Right atrium auricular region (tissue), 2 donors: ENCODE measurements at regions not wholly inside any gene's neighbourhood (a gene's known extent, or its start where the extent isn't known, plus 50 kb on each side); places are given as distances from the start of the nearest gene placed in this dataset.

Experiments used
- DNase-seq: peaks from one replicate; pipeline ENCODE4 v3.0.0-alpha.2; 2019; ENCODE audit warnings: low spot score
- H3K27ac ChIP-seq, 2 donors: fragments of 200-600 bp; sonication (generic); 1 replicate in 1 of 2; 2 replicates in 1 of 2; pipeline ENCODE4 v1.5.1; 2016 to 2019
- H3K27me3 ChIP-seq, 2 donors: fragments of 200-600 bp; sonication (generic); one replicate each; pipeline versions ENCODE4 v1.5.1 to v1.6.0; 2017 to 2019
- H3K36me3 ChIP-seq: fragments of 200-600 bp; sonication (generic); one replicate; pipeline ENCODE4 v1.5.1; 2016
- H3K4me1 ChIP-seq, 2 donors: fragments of 200-600 bp; sonication (generic); one replicate each; pipeline versions ENCODE4 v1.5.1 to v1.6.0; 2017 to 2019
- H3K4me3 ChIP-seq, 2 donors: fragments of 200-600 bp; sonication (generic); 1 replicate in 1 of 2; 2 replicates in 1 of 2; pipeline ENCODE4 v1.5.1; 2017 to 2019; ENCODE audit warnings: mild to moderate bottlenecking in 1 of 2, moderate library complexity in 1 of 2
- H3K9me3 ChIP-seq, 2 donors: fragments of 200-600 bp; sonication (generic); one replicate each; pipeline ENCODE4 v1.5.1; 2019
- TF ChIP-seq, protein P1 (sequence below), 2 donors: fragments of 200-600 bp; sonication (generic); IDR thresholded peaks; one replicate each; pipeline ENCODE4 v1.5.1; 2019; ENCODE audit warnings: antibody characterized with exemption in 2 of 2

DNA sequence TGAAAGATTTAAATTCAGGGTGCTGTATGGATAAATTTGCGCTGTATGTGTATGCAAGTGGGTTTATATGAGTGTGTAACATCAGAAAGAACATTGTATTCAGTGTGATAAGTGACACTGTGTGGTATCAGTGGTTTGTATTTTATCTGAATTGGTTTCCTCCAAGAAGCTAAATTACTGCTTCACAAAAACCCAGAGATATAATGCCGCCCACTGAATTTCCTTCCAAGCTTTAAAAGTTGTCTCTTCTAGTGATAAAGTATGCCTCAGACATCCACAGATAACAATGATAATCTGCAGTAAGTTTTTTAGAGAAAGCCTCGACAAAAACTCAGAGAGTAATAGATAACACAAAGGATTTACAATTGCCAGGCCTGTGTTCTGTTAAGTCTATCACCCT, 710.6 kb upstream of the HS3ST1 start:
- DNase-seq: no peak
- no peak overlapping the region for H3K4me3 ChIP-seq
- TF ChIP-seq, protein P1, sequence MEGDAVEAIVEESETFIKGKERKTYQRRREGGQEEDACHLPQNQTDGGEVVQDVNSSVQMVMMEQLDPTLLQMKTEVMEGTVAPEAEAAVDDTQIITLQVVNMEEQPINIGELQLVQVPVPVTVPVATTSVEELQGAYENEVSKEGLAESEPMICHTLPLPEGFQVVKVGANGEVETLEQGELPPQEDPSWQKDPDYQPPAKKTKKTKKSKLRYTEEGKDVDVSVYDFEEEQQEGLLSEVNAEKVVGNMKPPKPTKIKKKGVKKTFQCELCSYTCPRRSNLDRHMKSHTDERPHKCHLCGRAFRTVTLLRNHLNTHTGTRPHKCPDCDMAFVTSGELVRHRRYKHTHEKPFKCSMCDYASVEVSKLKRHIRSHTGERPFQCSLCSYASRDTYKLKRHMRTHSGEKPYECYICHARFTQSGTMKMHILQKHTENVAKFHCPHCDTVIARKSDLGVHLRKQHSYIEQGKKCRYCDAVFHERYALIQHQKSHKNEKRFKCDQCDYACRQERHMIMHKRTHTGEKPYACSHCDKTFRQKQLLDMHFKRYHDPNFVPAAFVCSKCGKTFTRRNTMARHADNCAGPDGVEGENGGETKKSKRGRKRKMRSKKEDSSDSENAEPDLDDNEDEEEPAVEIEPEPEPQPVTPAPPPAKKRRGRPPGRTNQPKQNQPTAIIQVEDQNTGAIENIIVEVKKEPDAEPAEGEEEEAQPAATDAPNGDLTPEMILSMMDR (IDR thresholded peaks at IDR 0.05): no peak

DNA sequence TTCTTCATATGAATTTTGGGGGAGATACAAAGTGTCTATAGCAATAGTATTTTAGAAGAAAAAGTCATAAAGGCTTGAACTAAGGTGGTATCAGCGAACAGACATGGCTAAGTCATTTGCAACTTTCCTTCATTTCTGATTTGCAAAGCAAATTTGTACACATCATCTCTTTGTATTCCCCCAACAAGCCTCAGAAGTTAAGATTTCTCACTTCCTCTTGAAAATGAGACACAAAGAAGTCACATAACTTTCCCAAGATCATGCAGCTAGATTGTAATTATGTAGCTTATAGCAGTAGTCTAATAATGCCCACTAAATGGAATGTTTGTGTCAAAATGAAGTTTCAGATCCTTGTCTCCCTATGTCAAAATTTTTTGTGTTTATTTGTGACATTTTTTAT, 709.8 kb upstream of the HS3ST1 start:
- Histone ChIP-seq H3K36me3 (no peaks in the 10 kb centered on the region), H3K4me1 (no peaks in the 10 kb centered on the region), H3K27ac (no peak overlapping the region), H3K27me3 (no peaks in the 10 kb centered on the region), H3K4me3 (no peak overlapping the region), H3K9me3 (peaks cover 0 to 6% of the 10 kb centered on the region in 2 donors)
- TF ChIP-seq, protein P1 (IDR thresholded peaks at IDR 0.05): no peak
- no peak for DNase-seq

More for the DNA sequence above, 710.6 kb upstream of the HS3ST1 start:
- Histone ChIP-seq H3K4me1 (no peaks in the 10 kb centered on the region), H3K27me3 (no peaks in the 10 kb centered on the region), H3K36me3 (no peaks in the 10 kb centered on the region), H3K9me3 (no peaks in the 10 kb centered on the region), H3K27ac (no peak overlapping the region)

DNA sequence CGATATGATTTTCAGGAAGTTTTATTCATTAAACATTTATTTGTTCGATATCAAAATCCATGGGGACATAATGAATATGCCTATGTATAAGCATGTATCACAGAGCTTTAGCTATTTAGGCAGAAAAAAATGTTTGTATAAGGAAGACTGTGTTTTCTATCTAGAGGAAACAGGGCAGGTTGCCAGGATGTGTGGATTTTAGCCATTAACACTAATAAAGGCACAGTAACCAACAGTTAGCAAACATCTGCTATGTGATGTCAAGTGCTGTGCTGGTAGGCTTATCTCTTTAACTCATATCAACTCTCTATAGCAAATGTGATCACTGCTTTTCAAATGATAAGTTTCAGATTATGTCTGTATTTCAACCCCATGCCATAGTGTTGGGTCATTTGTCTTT, 708.9 kb upstream of the HS3ST1 start:
- H3K27me3 ChIP-seq: no peaks in the 10 kb centered on the region
- TF ChIP-seq, protein P1 (IDR thresholded peaks at IDR 0.05): no peak
- no peaks in the 10 kb centered on the region for H3K36me3 ChIP-seq
- H3K9me3 ChIP-seq: peaks cover 0 to 15% of the 10 kb centered on the region in 2 donors
- H3K4me1 ChIP-seq: no peaks in the 10 kb centered on the region
- no peak overlapping the region for H3K27ac ChIP-seq
- no peak for DNase-seq
- H3K4me3 ChIP-seq: no peak overlapping the region

DNA sequence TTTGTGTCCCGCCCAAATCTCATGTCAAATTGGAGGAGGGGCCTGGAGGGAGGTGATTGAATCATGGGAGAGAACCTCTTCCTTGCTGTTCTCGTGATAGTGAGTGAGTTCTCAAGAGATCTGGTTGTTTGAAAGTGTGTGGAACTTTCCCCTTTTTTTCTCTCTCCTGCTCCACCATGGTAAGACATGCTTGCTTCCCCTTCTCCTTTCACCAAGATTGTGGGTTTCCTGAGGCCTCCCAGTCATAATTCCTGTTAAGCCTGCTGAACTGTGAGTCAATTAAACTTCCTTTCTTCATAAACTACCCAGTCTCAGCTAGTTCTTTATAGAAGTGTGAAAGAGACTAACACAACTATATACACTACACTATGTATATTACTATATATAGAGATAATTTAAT, 697.8 kb upstream of the HS3ST1 start:
- no peaks in the 10 kb centered on the region for H3K9me3 ChIP-seq
- DNase-seq: no peak
- no peak overlapping the region for H3K27ac ChIP-seq
- no peaks in the 10 kb centered on the region for H3K4me1 ChIP-seq
- no peaks in the 10 kb centered on the region for H3K27me3 ChIP-seq
- H3K4me3 ChIP-seq: no peak overlapping the region
- H3K36me3 ChIP-seq: no peaks in the 10 kb centered on the region
- TF ChIP-seq, protein P1 (IDR thresholded peaks at IDR 0.05): no peak

- Histone ChIP-seq H3K36me3 (no peaks in the 10 kb centered on the region), H3K4me1 (peaks cover 0 to 4% of the 10 kb centered on the region in 2 donors), H3K27ac (no peak overlapping the region), H3K9me3 (no peaks in the 10 kb centered on the region), H3K27me3 (no peaks in the 10 kb centered on the region), H3K4me3 (no peak overlapping the region)
- TF ChIP-seq, protein P1 (IDR thresholded peaks at IDR 0.05): no peak
- no peak for DNase-seq
These were observed 695.4 kb upstream of the HS3ST1 start for GRCh38 chr4:12124138-12124537.

DNA sequence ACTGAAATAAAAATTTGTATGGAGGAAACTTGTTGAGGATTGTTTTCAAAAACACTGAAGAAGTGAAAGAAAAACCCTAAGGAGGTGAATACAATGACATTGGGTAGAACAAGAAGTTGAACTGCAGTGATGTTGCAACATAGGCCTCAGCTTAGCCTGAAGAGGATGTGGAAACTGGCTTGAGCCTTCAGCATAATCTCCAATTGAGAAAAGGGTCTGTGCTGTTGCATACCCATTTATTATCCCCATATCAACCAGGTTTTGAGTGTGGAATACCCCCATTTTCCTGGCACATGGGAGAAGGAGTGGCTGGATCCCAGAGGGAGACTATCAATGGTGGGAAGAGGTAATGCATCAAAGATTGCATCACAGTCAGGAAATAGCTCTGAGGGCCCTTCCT, 695.0 kb upstream of the HS3ST1 start:
- Histone ChIP-seq H3K9me3 (no peaks in the 10 kb centered on the region), H3K27me3 (no peaks in the 10 kb centered on the region), H3K4me1 (peaks cover 0 to 4% of the 10 kb centered on the region in 2 donors), H3K36me3 (no peaks in the 10 kb centered on the region), H3K4me3 (no peak overlapping the region), H3K27ac (no peak overlapping the region)
- DNase-seq: no peak
- TF ChIP-seq, protein P1 (IDR thresholded peaks at IDR 0.05): no peak
